Sigmoid colon (tissue), 6 donors: ENCODE measurements at regions not wholly inside any gene's neighbourhood (a gene's known extent, or its start where the extent isn't known, plus 50 kb on each side); places are given as distances from the start of the nearest gene placed in this dataset.

Experiments
- DNase-seq: peaks from one replicate; pipeline ENCODE4 v3.0.0-alpha.2; 2019
- H3K27ac ChIP-seq, 4 donors: fragments of 200-600 bp; sonication (generic); one replicate each; pipeline ENCODE4 v1.5.1; 2016 to 2019; ENCODE audit warnings: mild to moderate bottlenecking in 1 of 4
- H3K27me3 ChIP-seq, 3 donors: fragments of 200-600 bp; sonication (generic); one replicate each; pipeline ENCODE4 v1.5.1; 2019; ENCODE audit warnings: mild to moderate bottlenecking in 1 of 3
- H3K36me3 ChIP-seq, 4 donors: fragments of 200-600 bp; sonication (generic); one replicate each; pipeline ENCODE4 v1.5.1; 2016 to 2019
- H3K4me1 ChIP-seq, 4 donors: fragments of 200-600 bp; sonication (generic); one replicate each; pipeline ENCODE4 v1.5.1; 2017 to 2019
- H3K4me3 ChIP-seq, 4 donors: fragments of 200-600 bp; sonication (generic); one replicate each; pipeline ENCODE4 v1.5.1; 2017 to 2019; ENCODE audit warnings: mild to moderate bottlenecking in 2 of 4, moderate library complexity in 1 of 4
- H3K9me3 ChIP-seq, 4 donors: fragments of 200-600 bp in 3 of 4; sonication (generic) in 3 of 4; one replicate each; pipeline versions ENCODE4 v1.5.1 to v1.6.1; 2013 to 2019
- CTCF ChIP-seq, 4 experiments: fragments of 450-650 bp in 3 of 4; fragments of 200-600 bp in 1 of 4; IDR thresholded peaks; one replicate each; pipeline ENCODE4 v1.5.1; 2016 to 2019; ENCODE audit warnings: antibody characterized with exemption in 4 of 4, mild to moderate bottlenecking in 3 of 4, moderate library complexity in 2 of 4
- EP300 ChIP-seq, 4 donors: sonication (generic); formaldehyde crosslinking; IDR thresholded peaks; one replicate each; pipeline ENCODE4 v1.6.1; 2017; ENCODE audit warnings: antibody characterized with exemption in 4 of 4
- POLR2A ChIP-seq, 2 donors: fragments of 450-650 bp; IDR thresholded peaks; one replicate each; pipeline ENCODE4 v1.6.1; 2016; ENCODE audit warnings: antibody characterized with exemption in 2 of 2, mild to moderate bottlenecking in 2 of 2, moderate library complexity in 2 of 2
- POLR2AphosphoS5 ChIP-seq, 4 donors: sonication (generic); formaldehyde crosslinking; IDR thresholded peaks; one replicate each; pipeline ENCODE4 v1.6.1; 2017; ENCODE audit warnings: antibody characterized with exemption in 4 of 4
- WGBS, 2 donors: extraction: QIAGEN DNeasy Blood & Tissue Kit; methylation state at CpG; one replicate each; pipeline ENCODE4 v1.1.7; 2013; 5-methylcytosine and 5-hydroxymethylcytosine counted together
- intact Hi-C: fragments of 100-400 bp; cut with DNase I; formaldehyde crosslinking; loops from one replicate; pipeline ENCODE4 v1.15.1; 2023
- donor health status: healthy with polysubstance abuse.
- donor health status: healthy.

GRCh38 chr9:97359147-97359546 lies 51.7 kb downstream of the CCDC180 start:
- no peak for DNase-seq
- Histone ChIP-seq H3K27ac (no peak overlapping the region), H3K27me3 (no peaks in the 10 kb centered on the region), H3K36me3 (peaks cover 0 to 69% (median 5%) of the 10 kb centered on the region in 4 donors), H3K4me1 (no peaks in the 10 kb centered on the region), H3K4me3 (no peak overlapping the region), H3K9me3 (no peaks in the 10 kb centered on the region)
- TF ChIP-seq CTCF (IDR thresholded peaks at IDR 0.05) (no peak), POLR2A (IDR thresholded peaks at IDR 0.05) (no peak), EP300 (IDR thresholded peaks at IDR 0.05) (no peak), POLR2AphosphoS5 (IDR thresholded peaks at IDR 0.05) (no peak)
- WGBS, 2 donors = 41 to 73% methylated on average over 8 of the region's 8 CpGs
- intact Hi-C loops = no loop called here
